COLO829 (cell line): ENCODE measurements at regions not wholly inside any gene's neighbourhood (a gene's known extent, or its start where the extent isn't known, plus 50 kb on each side); places are given as distances from the start of the nearest gene placed in this dataset.
A peak's percentile ranks its signal among the peaks of the same experiment; 100 is the strongest.
"Not testable (repeated sequence)": the region's sequence is repeated elsewhere in the genome, so short reads cannot be mapped to it uniquely, and the experiment has no call there.

Experiments used
- DNase-seq: peaks from one replicate; pipeline ENCODE4 v3.0.0; 2012; ENCODE audit warnings: low spot score

DNA sequence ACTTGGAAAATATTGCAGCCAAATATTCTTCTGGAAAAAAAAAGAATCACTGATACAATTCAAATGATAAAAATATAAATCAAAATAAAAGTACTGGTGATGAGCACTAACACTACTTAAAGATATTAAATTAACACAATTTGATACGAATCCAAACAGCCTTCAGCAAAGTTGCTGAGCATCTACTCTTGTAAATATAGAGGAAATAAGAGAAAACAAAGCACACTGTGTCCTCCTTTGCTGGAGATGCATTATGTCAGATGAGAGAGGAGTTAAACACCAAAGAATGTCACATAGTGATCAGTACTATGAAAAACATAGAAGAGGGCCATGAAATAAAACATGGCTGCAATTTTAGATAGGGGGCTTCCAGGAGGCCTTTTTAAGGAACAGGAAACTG, 177.4 kb upstream of the RNPC3 start:
- DNase-seq, result peak; percentile 55

DNA sequence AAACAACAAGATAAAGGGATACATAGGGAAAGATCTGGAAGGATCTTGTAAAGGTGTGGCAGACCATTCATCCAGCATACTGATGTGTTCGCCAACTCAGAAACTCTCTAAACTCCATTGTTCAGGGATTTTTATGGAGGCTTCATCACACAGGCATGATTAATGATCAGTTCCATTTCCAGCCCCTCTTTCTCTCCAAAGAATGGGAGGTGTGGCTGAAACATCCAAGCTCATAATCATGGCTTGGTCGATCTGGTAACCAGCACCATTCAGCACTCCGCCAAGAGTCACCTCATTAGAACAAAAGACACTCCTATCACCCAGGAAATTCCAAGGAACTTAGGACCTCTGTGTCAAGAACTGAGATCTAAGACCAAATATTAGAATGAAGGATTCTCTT, 180.6 kb upstream of the RNPC3 start:
- DNase-seq, result no peak

DNA sequence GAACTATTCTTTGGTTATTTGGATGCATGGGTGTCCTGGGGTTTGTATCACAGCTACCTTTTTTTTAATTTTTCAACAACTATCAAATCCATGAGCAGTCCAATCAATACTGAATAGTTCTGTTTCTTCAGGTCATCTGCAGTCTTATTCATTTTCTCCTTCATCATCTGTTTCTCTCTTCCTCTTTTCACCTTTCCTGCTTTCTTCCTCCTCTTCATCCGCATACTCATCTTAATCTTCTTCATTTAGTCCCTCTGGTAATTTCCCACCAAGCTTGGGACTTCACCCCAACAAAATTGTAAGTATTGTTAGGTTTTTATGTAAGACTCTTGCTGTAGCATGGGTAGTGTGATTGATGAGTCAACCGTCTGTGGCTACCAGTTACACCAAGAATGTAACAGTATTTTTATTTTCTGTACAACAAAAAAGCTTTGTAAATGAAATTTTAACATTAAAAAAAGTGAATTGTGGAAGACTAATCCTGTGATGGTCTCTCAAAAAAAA, 184.1 kb upstream of the RNPC3 start:
- peak; percentile 4 for DNase-seq

DNA sequence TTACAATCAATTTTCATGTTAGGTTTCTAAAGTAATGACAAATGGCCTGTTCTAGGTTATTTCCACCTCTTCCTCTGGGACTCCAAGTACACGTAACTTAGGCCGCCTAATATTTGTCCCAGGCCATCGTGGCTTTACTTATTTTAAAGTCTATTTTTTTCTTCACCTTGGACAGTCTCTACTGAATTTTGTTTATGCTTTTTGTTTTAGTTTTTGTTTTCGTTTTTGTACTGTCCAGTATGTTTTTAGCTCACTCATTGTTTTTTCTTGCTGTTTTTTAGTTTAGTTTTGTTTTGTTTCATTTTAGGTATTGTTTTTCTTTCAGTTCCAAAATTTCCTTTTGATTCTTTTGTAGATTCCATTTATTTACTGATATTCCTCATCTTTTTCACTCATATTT, 187.7 kb upstream of the RNPC3 start:
- no peak for DNase-seq

DNA sequence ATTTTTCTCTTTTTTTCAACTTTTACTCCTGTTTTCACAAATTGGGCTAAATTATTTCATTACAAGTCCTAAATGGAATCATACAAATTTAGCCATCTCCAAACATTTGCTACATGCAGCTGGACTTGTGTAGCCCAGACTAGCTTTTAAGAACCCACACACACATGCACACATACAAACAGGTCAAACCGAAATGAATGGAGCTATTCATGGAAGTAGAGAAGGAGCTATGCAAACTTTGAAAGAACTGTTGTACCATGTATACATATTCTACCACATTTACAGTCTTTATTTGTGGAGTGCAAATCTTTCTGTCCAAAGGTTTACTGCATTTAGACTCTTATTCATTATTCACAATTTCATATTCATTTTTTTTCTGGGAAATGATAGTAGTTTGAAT, 189.1 kb upstream of the RNPC3 start:
- DNase-seq, result peak; percentile 42

DNA sequence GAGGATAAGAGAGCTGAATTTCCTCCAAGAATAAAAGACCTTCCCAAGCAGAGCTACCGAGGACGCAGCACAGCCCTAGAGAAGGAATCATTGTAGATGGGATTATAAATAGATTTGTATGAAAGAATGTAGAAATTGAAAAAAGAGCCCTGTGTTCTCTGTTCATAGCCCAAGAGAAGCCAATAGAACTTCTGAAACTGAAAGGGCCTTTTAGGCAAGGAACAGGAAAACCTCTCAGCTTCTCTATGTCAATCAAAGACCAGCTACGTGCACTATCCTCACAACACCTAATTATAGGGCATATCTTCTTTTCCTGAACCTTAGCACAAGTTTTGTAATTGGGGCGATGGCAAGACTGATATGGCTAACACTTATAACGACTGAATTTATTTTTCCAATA, 192.4 kb upstream of the RNPC3 start:
- peak; percentile 20 for DNase-seq

DNA sequence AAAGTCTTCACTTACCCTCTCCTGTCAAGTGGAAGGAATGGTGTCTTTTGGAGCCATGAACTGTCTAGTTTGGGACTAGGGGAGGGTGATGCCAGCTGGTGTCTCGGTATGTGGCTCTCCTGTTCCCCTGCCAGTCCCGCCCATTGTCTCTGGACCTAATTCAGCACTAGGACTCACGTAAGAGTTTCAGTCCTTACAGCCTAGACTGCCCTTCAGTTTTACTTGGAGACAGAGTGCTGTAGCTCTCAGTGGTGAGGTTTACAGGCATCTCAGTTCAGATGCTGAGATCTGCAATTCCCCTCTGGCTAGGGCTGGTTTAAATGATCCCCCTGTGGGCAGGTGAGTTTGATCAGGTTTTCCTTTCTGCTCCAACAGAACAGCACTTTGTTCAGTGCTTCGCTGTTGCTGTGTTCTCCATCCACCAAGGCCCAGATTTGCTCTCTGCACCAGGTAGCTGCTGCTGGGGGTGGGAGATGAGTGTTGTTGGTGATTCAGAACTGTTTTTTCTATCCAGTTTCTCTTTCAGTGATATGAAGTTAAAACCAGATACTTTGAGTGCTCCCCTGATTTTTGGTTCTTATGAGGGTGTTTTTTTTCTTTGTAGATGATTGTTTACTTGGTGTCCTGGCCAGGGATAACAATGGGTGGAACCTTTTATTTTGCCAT, 198.3 kb upstream of the RNPC3 start:
- no peak for DNase-seq

DNA sequence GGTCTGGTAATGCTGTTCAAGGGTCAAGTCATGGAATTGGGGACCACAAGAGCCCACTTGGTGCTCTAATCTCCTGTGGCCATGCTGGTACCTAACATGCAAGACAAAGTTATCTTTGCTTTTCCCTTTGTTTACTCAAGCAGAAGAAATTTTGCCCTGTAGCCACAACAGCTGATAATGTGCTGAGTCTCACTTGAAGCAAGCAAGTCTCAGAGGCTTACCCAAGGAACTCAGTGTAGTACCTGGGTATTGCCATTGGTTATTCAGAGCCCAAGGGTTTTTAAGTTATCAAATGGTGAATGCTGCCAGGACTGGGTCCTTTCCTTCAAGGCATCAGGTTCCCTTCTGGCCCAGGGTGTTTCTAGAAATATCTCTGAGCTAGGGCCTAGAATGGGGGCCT, 198.9 kb upstream of the RNPC3 start:
- no peak for DNase-seq

DNA sequence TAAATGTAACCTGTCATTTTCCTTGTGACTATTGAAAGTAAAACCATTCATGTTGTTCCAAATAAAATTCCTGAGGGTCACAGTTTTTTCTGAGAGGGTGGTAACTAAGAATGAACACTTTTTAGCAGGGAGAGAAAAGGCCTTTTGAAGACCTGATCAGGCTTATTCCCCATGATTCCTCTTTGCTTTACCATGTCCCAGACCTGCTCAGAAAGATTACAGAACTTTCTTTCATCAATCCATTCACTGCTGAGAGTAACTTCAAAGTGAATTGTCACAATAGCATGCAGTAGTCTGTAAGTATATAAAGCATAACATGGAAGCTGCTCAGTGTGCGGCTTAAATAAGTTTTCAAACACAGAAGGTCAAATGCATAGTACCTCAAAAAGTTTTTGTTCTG, 201.5 kb upstream of the COL11A1 start:
- DNase-seq, result peak; percentile 2

DNA sequence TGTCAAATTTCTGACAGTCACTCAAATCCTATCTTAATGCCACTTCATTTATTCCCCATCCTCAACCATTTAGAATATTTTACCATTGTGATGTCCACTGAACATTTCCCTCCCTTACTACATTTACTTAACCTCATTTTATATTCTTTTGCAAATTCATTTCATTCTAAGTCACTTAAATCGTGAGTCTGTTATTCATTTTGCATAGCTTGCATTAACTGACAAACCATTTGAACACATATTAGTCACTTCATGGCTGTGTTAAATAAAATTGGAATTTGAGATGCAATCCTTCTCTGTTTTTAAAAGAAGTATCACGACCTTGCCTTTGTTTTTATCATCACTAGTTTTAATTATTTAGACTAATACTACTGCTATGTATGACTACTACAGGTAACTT, 199.4 kb upstream of the COL11A1 start:
- no peak for DNase-seq

DNA sequence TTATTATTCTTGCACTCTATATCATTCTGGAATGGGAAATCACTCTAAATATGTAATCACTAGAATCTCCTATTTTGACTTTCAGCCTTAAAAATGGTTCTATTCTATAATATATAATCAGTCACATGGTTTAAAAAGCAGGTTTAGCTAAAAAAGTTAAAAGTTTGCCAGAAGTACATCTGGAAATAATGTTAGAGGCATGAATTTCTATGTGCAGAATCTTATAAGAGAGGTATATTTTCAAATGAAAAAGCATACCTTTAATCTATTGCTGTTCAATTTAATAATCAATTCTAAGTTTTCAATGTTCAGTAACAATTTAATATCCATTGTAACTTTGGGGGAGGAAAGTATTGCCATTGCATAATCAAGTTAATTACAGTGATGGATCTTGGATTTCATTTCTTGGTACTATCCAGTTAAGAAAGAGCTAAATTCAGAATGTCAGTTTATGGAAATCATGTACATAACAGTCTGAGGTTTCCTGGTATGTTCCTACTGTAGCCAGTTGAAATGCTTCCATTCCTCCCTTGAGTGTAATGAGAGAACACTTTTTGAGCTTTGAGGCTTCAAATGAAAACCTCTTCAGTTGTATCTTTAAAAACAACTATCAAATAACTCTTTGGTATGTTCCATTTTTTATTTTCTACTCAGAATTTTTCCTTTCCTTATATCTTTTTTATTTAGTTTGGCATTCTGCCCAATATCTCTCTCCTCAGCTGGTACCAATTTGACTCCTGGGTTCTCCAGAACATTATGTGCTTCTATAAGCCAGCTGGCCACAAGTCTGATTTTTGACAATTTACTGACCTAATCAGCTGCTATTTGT, 175.7 kb upstream of the COL11A1 start:
- no peak for DNase-seq

DNA sequence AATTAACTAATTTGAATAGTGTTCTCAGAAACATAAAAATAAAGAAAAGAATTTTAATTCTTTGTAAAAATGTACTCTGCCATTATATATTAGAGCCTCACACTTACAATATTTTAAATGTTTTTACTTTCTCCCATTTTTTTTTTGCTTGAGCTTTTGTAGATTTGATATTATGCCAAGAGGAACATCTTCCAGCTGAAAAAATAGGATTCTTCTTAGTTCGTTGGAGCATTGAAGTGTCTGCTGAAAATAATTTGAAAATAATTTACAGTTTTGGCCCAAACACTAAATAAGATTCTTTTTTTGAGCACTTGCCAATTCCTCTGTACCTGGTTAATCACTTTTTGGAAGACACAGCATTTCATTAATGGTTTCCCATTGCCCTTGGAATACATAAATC, 175.0 kb upstream of the COL11A1 start:
- no peak for DNase-seq

DNA sequence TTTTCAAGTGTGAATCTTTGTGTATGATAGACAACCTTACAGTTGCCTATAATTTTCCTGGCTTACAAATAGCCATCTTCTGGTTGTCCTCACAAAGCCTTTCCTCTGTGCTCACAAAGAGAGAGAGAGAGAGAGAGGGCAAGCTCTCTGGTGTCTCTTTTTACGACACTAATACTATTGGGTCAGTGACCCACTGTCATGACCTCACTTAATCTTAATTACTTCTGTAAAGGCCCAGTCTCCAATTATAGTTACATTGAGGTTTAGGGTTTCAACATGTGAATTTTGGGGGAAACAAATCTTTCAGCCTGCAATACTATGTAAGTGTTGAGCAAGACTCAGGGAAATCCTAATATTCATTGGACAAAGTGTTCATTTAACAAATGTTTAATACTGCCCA, 167.4 kb upstream of the COL11A1 start:
- no peak for DNase-seq

DNA sequence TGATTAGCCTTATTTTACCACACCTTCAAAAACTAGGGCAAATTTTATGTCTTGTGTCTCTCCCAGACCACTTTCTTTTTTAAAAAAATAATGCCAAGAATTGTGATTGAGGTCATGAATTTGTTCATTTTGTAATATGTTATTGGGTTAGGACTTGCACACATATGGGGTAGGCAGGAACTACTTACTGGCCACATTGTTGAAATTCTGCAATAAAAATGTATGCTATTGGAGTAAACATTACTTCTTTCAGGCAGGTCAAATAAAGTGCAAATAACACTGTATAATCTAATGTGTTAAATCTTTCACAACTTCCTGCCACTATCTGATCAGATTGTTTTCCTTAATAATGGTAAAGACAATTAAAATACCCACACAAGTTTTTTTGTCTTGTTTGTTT, 166.6 kb upstream of the COL11A1 start:
- DNase-seq, result no peak

DNA sequence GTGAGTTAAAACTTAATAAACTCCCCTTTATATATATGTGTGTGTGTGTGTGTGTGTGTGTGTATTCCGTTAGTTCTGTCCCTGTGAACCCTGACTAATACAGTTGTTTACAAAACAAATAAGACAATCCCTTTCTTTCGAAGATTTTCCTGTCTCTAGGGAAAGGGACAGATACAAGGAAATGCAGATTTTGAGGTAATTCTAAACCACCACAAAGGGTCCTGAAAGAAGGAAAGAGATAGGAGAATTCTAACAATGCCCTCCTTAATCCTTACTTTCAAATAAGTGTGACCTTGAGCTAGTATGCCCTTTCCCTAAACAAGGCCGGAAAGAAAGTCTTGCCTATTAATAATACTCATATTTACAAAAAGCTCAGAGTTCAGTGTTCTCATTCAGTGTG, 164.8 kb upstream of the COL11A1 start:
- no peak for DNase-seq

DNA sequence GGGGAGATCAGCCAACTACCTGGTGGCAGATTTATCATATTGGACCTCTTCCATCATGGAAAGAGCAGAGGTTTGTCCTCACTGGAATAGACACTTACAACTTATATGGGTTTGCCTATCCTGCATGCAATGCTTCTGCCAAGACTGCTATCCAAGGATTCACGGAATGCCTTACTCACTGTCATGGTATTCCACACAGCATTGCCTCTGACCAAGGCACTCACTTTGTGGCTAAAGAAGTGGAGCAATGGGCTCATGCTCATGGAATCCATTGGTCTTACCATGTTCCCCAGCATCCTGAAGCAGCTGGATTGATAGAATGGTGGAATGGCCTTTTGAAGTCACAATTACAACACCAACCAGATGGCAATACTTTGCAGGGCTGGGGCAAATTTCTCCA, 163.1 kb upstream of the COL11A1 start:
- DNase-seq, result not testable (repeated sequence)

DNA sequence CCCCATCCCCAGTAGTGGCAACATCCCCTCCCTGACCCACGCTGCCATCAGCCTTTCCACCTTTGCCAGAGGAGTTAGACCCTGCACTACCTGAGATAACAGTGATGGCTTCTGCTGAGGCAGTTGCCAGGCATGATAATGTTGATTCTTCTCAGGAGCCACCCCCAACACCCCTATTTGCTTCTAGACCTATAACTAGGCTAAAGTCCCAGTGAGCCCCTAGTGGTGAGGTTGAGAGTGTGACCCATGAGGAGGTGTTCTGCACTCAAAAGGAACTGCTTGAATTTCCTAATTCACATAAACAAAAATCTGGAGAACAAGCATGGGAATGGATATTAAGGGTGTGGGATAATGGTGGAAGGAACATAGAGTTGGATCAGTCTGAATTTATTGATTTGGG, 159.6 kb upstream of the COL11A1 start:
- DNase-seq, result no peak

DNA sequence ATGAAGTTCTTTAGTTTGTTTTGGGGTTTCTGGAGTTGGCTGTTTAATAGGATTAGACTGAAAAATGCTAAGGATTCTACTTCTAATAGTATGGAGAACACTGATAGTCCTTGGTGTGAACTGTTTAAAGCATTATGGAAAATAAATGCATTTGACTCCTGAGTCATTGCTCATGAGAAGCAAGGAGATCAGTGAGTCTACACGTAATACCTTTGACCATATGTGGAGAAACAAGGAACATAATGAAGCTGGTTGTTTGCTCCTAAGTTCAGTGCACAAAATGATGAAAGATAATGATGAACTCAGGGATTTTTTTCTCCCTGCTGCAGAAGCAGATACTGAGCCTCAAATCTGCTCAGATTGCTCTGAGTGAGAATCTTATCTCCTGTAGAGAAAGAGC, 158.9 kb upstream of the COL11A1 start:
- DNase-seq, result no peak

DNA sequence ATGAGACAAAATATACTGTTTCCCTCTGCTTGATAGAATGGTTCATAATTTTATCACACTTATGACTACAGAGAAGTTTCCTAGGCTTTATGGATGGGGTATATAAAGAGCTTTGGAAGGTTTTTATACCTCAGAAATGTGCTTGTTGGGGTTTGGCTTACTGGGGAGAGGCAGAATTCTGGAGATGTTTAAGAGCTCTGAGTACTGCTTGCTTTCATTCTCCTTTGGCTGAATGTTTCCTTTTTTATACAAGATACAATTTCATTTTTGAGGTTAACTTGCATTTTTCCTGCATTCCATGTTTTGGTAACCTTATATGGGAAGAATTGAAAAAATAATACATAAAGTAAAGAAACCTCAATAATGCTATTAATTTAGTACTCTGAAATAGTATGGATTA, 157.7 kb upstream of the COL11A1 start:
- DNase-seq, result no peak

DNA sequence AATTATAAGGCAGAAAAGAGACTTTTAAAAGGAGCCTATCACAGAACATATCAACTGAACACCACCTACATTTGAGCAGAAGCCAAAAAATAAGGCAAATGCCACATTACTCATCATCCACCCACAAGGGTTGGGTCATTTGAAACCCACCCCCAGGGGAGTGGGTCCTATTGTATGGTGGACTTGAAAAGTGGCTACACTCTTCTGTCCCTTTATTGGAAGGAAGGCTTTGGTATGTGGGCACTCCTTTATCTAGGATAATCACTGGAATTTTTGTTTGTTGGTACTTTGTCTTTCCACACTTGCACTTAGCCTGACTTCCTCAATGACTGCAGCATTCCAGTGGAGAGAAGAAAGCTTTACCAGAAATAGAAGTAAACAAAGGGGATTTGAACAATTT, 157.2 kb upstream of the COL11A1 start:
- DNase-seq, result peak; percentile 40

DNA sequence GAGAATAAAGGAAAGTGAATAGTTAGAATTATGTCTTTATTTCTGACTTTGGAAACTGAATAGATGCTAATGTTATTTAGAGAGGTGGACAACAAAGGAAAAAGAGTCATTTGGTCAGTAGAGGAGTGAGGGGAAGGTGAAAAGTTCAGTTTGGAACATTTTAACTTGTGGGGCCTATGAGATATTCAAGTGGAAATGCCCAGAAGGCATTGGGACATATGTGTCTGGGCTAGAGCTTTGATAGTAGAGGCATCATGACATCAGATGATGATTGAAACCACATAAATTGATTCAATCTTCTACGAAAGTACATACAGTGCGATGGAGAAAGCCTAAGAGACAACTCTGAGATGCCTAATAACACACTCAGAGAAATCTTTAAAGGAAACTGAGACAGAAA, 151.7 kb upstream of the COL11A1 start:
- DNase-seq, result no peak

DNA sequence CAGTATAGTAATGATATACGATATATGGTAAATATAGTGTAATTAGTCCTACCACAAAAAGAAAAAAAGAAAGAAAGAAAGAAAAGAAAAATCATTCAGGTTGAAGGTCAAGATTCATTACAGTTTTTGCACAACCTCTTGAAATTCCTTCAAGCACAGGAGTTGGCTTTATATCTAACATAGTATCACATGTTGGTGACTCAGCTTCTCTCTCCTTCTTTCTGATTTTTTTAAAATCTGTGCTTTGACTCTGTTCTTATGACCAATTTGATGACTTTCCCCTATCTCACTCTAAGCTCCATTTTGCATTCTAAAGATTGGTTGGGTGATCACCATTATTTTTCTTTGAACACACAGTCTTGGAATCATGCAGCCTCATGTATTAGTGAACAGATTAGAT, 148.2 kb upstream of the COL11A1 start:
- no peak for DNase-seq

DNA sequence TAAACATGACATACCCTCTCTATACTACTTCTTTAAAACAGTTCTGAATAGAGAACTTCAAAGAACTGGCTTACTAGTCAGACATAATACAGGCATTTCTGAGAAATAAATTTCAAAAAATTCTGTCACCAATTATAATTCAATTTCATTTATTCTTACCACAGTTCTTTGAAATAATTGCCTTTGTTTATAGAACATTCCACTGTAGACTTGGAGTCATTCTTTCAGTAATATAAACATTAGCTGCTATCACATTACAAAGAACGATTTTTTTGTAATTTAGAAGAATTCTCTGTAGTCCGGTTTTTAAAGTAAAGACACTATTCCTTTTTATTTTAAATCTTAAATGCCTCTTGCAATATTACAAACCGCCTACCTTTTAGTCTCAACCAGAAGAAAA, 146.4 kb upstream of the COL11A1 start:
- DNase-seq, result no peak

DNA sequence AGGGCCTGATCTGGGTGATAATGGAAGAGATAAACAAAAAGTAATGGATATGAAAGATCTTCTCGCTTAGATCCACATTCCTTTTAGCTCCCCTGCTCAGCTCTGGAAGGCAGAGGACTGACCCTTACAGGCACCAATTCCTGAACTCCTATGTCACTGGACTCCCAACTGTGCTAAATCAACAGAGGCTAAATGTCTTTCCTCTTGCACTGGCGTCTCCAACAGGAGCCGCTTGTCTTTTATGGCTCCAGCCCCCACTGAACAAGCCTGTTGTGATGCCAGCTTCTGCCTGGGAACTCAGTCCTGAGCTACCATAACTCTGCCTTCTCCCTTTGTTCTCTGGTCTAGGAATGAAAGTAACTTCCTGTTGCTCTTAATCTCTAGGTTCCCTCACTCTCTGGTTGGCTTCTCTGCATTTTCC, 142.1 kb upstream of the COL11A1 start:
- DNase-seq, result peak; percentile 27
